ENCODE measurements at regions not wholly inside any gene's neighbourhood (a gene's known extent, or its start where the extent isn't known, plus 50 kb on each side); places are given as distances from the start of the nearest gene placed in this dataset.
"Not testable (repeated sequence)": the region's sequence is repeated elsewhere in the genome, so short reads cannot be mapped to it uniquely, and the experiment has no call there.

GRCh38 chr17:33875973-33876372 is 379.1 kb upstream of the CCL2 start:
- Histone ChIP-seq H3K27ac (ENCODE audit: low read depth in 1 of 2, low read length in 2 of 2) (no peak overlapping the region), H3K4me1 (ENCODE audit: control insufficient read depth in 4 of 4, insufficient read depth in 4 of 4, low read length in 3 of 4) (no peaks in the 10 kb centered on the region), H3K27me3 (ENCODE audit: control insufficient read depth in 4 of 4, insufficient read depth in 4 of 4, low read length in 3 of 4) (peaks cover 0 to 12% (median 2%) of the 10 kb centered on the region in 4 donors), H3K4me3 (ENCODE audit: low read depth in 1 of 3, low read length in 3 of 3) (no peak overlapping the region), H3K9me3 (ENCODE audit: control insufficient read depth in 4 of 4, low read length in 3 of 4) (no peaks in the 10 kb centered on the region), H3K9ac (ENCODE audit: low read depth in 1 of 2, low read length in 2 of 2) (no peak overlapping the region), H3K36me3 (ENCODE audit: control insufficient read depth in 4 of 4, insufficient read depth in 3 of 4, low read depth in 1 of 4, low read length in 3 of 4) (no peaks in the 10 kb centered on the region)
- no peak for DNase-seq (ENCODE audit: low spot score)
- TF ChIP-seq TAF1 (conservative IDR thresholded peaks at IDR 0.05) (no peak), FOXA2 (IDR thresholded peaks at IDR 0.05) (no peak), JUND (IDR thresholded peaks at IDR 0.05) (no peak), MAX (IDR thresholded peaks at IDR 0.05) (no peak), RAD21 (IDR thresholded peaks at IDR 0.05) (no peak), RXRA (IDR thresholded peaks at IDR 0.05) (no peak), YY1 (IDR thresholded peaks at IDR 0.05) (no peak), REST (IDR thresholded peaks at IDR 0.05) (no peak), HNF4G (IDR thresholded peaks at IDR 0.05) (no peak), SP1 (IDR thresholded peaks at IDR 0.05) (no peak), ATF3 (IDR thresholded peaks at IDR 0.05) (no peak), NR2F2 (IDR thresholded peaks at IDR 0.05) (no peak), GABPA (IDR thresholded peaks at IDR 0.05 in 1 of 2, conservative IDR thresholded peaks at IDR 0.05 in 1 of 2) (no peak), HNF4A (conservative IDR thresholded peaks at IDR 0.05) (no peak), FOXA1 (IDR thresholded peaks at IDR 0.05) (no peak), EGR1 (IDR thresholded peaks at IDR 0.05; ENCODE audit: low read depth in 2 of 2) (no peak), CTCF (IDR thresholded peaks at IDR 0.05; ENCODE audit: low read depth, low read length, missing input control) (no peak)
- TF ChIP-seq, protein P1, sequence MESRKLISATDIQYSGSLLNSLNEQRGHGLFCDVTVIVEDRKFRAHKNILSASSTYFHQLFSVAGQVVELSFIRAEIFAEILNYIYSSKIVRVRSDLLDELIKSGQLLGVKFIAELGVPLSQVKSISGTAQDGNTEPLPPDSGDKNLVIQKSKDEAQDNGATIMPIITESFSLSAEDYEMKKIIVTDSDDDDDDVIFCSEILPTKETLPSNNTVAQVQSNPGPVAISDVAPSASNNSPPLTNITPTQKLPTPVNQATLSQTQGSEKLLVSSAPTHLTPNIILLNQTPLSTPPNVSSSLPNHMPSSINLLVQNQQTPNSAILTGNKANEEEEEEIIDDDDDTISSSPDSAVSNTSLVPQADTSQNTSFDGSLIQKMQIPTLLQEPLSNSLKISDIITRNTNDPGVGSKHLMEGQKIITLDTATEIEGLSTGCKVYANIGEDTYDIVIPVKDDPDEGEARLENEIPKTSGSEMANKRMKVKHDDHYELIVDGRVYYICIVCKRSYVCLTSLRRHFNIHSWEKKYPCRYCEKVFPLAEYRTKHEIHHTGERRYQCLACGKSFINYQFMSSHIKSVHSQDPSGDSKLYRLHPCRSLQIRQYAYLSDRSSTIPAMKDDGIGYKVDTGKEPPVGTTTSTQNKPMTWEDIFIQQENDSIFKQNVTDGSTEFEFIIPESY (IDR thresholded peaks at IDR 0.05), result no peak
- 76% methylated on average over 5 of the region's 5 CpGs for WGBS

GRCh38 chr17:33882273-33882672 is 372.8 kb upstream of the CCL2 start:
- H3K9ac ChIP-seq (ENCODE audit: low read depth in 1 of 2, low read length in 2 of 2); H3K9me3 ChIP-seq (ENCODE audit: control insufficient read depth in 4 of 4, low read length in 3 of 4); H3K4me1 ChIP-seq (ENCODE audit: control insufficient read depth in 4 of 4, insufficient read depth in 4 of 4, low read length in 3 of 4); H3K36me3 ChIP-seq (ENCODE audit: control insufficient read depth in 4 of 4, insufficient read depth in 3 of 4, low read depth in 1 of 4, low read length in 3 of 4); H3K27me3 ChIP-seq (ENCODE audit: control insufficient read depth in 4 of 4, insufficient read depth in 4 of 4, low read length in 3 of 4); DNase-seq (ENCODE audit: low spot score); H3K27ac ChIP-seq (ENCODE audit: low read depth in 1 of 2, low read length in 2 of 2); H3K4me3 ChIP-seq (ENCODE audit: low read depth in 1 of 3, low read length in 3 of 3): not testable (repeated sequence)
- 85% methylated on average over 1 of the region's 2 CpGs for WGBS

- not testable (repeated sequence) for H3K9me3 ChIP-seq (ENCODE audit: control insufficient read depth in 4 of 4, low read length in 3 of 4); H3K36me3 ChIP-seq (ENCODE audit: control insufficient read depth in 4 of 4, insufficient read depth in 3 of 4, low read depth in 1 of 4, low read length in 3 of 4)
- 81% methylated on average over 3 of the region's 3 CpGs for WGBS
Observed at GRCh38 chr17:33882677-33883076, 372.4 kb upstream of the CCL2 start.

More at GRCh38 chr17:33882677-33883076, 372.4 kb upstream of the CCL2 start:
- DNase-seq (ENCODE audit: low spot score); H3K27ac ChIP-seq (ENCODE audit: low read depth in 1 of 2, low read length in 2 of 2); H3K27me3 ChIP-seq (ENCODE audit: control insufficient read depth in 4 of 4, insufficient read depth in 4 of 4, low read length in 3 of 4); H3K4me1 ChIP-seq (ENCODE audit: control insufficient read depth in 4 of 4, insufficient read depth in 4 of 4, low read length in 3 of 4); H3K9ac ChIP-seq (ENCODE audit: low read depth in 1 of 2, low read length in 2 of 2); H3K4me3 ChIP-seq (ENCODE audit: low read depth in 1 of 3, low read length in 3 of 3): not testable (repeated sequence)

Measured in liver (tissue), 8 donors.